GM19455 (cell line): ENCODE measurements at regions not wholly inside any gene's neighbourhood (a gene's known extent, or its start where the extent isn't known, plus 50 kb on each side); places are given as distances from the start of the nearest gene placed in this dataset.

ENCODE experiments used
- ATAC-seq: cut with Tn5 transposase; IDR thresholded peaks from one replicate; pipeline ENCODE4 v1.9.1; 2021; ENCODE audit not compliant: unreplicated experiment

GRCh38 chr2:163459986-163460385 lies 275.8 kb downstream of the FIGN start:
- no peak for ATAC-seq

DNA sequence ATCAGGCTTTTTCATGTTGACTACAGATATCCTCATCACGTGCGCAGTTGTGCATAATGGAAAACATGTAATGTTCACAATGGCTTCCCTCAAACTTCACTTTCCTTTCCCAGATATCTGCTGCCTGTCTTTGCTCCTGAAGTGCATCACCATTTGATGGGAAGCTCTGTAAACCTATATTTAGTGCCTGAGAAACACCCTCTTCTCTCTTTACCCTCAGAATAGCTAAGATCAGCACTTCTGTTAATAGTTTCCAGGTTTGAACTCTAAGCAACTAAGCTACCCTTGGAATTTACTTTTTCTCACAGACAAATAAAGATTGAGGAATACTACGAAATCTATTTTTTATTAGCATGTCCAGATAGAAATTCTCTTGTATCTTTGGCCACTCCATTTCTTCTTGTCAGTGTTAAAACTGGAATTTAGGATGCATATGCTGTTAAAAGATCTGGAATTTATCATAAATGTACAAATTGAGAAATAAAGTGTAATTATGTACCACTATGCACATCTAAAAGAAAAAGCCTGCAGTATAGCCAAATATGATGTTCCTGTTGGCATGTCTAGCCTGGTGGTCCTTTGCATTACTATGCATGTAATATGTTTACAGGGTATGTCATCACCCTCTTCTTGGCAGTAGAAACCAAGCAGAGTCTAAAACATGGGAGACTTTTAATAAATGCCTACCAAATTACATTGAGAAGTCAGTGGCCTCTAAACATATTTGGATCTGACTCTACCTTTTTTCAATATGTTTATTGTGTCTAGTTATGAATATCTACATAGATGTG lies 278.7 kb downstream of the FIGN start:
- no peak for ATAC-seq

GRCh38 chr2:163455815-163456214 lies 280.0 kb downstream of the FIGN start:
- peak; percentile 52 for ATAC-seq

DNA sequence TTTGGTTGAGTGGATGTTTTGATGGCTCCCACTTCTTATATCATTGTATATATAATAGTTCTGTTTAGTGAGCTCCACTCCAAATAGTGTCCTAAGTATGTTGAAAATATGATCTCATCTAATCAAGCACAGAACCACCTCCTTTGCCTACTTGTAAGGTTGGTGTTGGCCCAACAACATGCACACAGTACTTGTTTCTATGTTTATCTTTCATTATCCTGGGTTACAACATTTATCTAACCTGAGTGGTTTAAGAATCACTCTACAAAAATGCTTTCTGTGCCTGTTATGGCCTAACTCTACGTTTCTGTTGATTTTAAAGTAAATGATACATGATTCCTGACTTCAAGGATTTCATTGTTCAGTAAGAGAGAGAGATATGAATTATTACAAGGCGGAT lies 281.9 kb downstream of the FIGN start:
- ATAC-seq, result no peak

DNA sequence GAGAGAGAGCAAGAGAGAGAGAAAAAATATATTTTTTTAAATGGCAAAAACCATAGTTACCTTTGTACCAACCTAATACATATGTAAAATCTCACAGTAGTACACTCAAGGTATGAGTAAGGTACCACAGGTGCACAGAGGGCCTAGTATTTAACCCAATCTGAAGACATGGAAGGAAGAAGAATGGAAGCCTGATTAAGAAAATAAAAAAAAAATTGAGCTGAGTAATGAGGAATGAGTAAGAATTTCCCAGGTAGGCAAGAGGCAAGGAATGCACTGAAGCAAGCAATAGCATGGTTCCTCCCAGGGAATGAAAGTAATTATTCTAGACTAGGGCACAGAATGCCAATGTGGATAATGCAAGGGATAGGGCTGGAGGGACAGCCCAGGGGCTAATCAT lies 294.2 kb downstream of the FIGN start:
- no peak for ATAC-seq

DNA sequence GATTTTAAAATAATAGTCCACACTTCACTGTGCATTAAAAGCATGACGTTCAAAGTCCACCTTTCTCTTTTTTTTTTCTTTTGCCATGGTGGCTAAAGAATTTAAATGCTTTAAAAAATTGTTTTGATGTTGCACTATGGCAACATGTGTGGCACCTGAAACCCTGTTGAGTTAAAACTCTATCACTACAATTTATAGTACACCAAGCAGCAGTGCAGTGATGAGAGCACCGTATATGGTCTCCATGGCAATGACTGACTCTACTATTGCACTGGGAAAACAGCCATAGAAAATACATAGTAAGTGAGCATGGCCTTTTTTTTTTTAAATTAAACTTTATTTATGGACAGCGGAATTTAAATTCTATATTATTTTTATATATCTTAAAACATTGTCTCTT lies 298.8 kb downstream of the FIGN start:
- no peak for ATAC-seq

DNA sequence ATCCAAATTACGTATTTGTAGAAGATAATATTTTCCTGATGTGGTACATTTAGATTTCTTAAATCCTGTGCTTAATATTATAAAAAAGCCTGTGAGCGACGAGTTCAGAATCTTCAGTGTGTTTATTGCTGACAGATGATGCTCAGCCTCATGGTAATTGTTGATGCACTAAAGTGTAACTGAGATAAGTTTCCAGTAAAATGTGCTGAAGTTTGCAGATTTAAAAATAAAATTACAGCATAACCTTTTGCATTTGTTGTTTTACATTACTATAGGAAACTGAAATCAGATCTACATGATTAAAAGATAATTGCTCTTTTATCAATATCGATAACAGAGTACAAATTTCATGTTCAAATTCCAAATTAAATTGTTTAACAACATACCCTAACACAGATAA lies 307.6 kb downstream of the FIGN start:
- ATAC-seq, result no peak

- no peak for ATAC-seq
These were observed 315.2 kb downstream of the FIGN start for GRCh38 chr2:163420604-163421003.

DNA sequence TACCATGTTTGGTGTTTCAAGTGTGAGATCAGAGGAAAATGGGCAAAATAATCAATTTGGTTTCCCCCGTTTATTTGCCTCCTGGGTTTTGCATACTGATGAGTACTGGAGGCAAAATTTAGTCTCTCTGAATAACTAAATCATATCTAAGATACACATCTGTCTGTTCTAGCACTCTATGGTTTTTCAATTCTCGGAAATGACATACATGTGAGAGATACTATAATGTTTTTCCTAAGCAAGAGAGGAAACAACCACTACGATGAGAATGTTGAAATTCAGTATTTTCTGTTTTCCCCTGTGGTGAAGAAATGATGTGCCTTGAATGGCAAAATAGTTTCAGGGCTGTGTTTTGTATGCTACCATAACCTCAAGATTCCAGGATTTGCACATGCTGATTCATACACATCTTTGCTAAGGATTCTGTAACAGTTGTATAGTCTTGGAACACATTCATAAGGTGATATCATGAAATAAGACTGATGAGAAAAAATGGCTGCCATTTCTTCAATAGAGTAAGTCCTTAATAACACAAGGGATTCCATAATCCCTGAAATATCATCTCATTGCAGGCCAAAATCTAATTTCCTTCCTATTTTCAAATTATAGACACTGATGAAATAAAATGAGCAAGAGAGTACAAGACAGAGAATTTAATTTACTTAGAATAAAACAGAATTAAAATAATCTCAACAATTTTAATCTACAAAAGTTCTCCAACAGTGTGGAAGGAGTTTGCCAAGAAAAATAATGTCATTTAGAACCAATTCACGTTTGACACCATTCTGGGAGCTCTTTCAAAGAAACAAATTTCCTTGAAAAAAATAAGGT lies 316.6 kb downstream of the FIGN start:
- no peak for ATAC-seq

DNA sequence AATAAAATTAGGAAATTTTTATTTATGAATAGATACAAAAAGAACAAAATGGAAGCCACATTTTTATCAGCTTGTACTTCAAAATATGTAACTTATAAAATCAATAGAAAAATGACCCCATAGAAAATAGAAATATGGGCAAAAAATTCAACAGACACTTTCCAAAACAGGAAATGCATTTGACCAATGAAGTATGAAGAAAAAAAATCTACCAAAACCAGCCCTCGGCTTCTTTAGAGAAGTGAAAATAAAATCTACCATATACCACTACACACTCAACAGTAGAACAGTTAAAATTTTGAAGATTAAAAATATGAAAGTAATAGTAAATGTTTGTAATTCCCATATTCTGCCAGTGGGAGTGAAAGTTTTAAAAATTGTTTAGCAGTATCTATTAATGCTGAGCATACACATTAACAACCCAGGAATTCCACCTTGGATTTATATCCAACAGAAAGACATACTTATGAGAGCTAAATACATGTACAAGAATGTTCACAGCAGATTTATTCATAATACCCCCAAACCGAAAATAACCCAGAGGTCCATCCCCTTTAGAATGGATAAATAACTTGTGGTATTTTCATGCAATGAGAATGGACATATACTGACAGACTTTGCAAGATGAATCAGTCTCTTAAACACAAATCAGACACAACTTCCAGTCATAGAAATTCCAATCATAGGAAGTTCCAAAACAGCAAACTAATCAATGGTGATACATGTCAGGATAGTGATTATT lies 318.0 kb downstream of the FIGN start:
- ATAC-seq, result no peak

DNA sequence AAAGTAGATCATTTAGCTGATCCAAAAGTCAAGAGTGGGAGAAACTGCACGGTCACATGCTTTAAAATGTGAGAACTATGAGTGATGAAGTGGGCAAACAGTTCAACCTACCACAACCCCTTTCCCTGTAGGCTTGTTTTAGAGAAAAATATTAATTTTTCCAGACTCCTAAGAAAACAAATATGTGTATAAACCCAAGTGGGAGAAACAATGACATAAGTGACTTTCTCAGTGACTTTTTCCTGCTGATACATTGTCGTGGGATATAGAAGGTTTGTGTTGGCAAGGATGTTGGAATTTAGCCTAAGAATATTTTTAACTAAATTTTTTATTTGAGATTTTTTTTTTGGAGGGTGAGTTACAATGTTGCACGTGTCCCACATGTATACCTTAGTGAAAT lies 321.7 kb downstream of the FIGN start:
- ATAC-seq, result no peak

- ATAC-seq, result no peak
These were observed 328.5 kb downstream of the FIGN start for GRCh38 chr2:163407296-163407695.

DNA sequence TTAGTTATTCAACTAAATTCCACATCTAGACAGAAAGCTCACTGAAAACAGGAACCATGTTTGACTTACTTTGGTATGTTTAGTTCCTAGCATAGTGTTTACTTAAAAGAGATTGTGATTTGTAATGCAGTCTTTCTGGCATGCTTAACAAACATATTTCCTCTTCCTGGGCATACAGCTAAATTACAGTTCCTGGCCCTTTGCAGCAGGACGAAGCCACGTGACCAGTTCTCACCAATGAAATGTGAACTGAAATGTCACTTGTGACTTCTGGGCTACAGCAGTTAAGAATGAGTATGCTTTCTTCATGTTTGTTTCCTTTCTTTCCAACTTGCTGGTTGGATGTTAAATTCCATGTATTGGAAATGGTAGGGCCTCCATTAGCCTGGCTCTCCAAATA lies 330.5 kb downstream of the FIGN start:
- ATAC-seq, result no peak

- ATAC-seq, result no peak
These were observed 334.3 kb downstream of the FIGN start for GRCh38 chr2:163401481-163401880.

- ATAC-seq, result no peak
These were observed 338.4 kb downstream of the FIGN start for GRCh38 chr2:163397451-163397850.

DNA sequence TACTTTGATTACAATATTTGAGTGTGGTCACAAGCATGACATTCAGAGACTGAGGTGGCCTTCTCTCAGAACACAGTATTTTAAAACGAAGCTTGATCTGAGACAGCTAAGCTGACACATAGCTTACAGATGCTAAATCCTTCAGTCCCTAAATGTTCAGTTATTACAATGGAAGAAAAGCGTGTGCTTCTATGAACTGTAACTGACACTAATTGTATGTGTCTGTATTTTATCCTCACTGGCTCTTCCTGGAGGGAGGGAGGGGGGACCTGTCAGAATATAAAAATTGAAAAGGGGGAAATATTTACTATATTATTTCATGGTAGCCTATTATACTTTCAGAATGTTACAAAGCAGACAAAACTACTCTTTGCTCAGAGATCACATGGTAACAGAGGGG lies 340.2 kb downstream of the FIGN start:
- ATAC-seq, result no peak

DNA sequence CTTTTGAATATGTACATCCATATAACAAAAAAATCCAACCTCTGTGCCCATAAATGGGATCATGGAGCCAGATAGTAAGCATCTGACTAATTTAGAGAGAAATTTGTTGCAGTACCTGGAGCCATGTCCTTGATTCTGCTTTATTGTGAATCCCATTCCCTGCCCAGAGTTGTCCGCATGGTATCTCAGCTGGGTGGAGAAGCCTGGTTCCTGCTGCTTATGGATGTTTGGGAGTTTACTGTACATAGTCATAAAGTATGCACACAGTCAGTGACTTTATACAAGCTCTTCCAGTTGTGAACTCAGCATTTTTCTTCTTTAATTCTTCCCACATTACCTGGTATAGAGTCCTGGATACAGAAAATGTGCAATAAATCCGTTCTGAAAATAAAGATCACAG lies 346.0 kb downstream of the FIGN start:
- ATAC-seq, result no peak

DNA sequence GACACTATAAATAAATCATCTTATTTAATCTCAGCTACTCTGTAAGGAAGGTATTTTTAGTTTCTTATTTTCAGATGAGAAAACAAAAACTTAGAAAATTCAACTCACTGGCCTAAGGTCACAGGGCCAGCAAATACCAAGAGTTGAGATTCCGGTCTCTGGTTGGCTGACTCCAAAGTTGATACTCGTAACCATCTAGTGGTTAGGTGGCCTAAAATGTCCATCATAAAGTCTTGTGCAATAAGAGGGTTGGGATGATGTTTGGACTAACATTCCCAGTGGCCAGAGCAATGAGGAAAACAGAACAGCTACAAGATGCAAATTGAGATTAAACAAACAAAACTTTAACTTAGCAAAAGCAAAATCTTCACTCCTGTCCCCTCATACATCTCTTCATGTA lies 360.3 kb downstream of the FIGN start:
- no peak for ATAC-seq

- no peak for ATAC-seq
These were observed 360.7 kb downstream of the FIGN start for GRCh38 chr2:163375070-163375469.

DNA sequence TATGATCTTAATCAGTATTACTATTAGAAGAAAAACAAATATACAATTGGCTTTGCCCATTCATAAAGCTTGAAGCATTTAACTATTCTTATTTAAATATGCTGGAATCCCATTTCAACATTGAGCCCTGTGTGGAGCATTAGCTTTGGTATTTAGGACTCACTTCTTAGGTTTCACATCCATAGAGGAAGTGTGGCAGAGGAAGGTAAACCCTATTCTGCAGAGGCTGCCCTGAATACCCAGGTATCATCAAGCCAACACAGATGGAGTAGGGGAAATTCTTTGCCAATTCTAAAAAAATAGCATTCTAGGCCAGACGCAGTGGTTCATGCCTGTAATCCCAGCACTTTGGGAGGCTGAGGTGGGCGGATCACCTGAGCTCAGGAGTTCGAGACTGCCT lies 361.5 kb downstream of the FIGN start:
- no peak for ATAC-seq

DNA sequence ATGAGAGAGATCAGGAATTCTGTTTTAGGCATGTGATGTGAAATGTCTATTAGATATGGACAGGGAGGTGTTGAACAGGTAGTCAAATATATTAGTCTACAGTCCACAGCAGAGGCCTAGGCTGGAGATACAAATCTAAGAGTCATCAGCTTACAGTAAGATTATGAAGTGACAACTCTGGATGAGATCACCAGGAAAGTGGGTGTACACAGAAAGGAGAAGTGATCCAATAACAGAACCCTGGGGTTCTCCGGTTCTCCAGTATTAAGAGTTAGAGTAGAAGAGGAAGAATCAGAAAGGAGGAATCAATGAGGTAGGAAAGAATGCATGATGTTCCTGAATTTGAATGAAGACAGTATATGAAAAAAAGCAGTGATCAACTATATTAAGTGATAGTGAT lies 362.3 kb downstream of the FIGN start:
- no peak for ATAC-seq
